Chondrocyte (in vitro differentiated cells): ENCODE measurements at regions not wholly inside any gene's neighbourhood (a gene's known extent, or its start where the extent isn't known, plus 50 kb on each side); places are given as distances from the start of the nearest gene placed in this dataset.

Experiments
- DNase-seq: peaks from one replicate; pipeline ENCODE4 v3.0.0; 2021; ENCODE audit warnings: mixed read lengths, low spot score
- H3K27ac Mint-ChIP-seq: one replicate; pipeline ENCODE4 v1.8.0; 2021; ENCODE audit warnings: mild to moderate bottlenecking, moderate library complexity, mixed read lengths; ENCODE audit not compliant: unreplicated experiment
- H3K27me3 Mint-ChIP-seq: 2 replicates; pipeline ENCODE4 v1.8.0; 2021; ENCODE audit warnings: low read depth, mixed read lengths
- H3K36me3 Mint-ChIP-seq: 2 replicates; pipeline ENCODE4 v1.8.0; 2021; ENCODE audit warnings: low read depth, mixed read lengths
- H3K4me1 Mint-ChIP-seq: 2 replicates; pipeline ENCODE4 v1.8.0; 2021; ENCODE audit warnings: low read depth, mild to moderate bottlenecking, mixed read lengths
- H3K4me3 Mint-ChIP-seq: one replicate; pipeline ENCODE4 v1.8.0; 2021; ENCODE audit warnings: mild to moderate bottlenecking, moderate library complexity, mixed read lengths; ENCODE audit not compliant: unreplicated experiment
- H3K9me3 Mint-ChIP-seq: 2 replicates; pipeline ENCODE4 v1.8.0; 2021; ENCODE audit warnings: low read depth, mixed read lengths
- TF ChIP-seq, protein P1 (sequence below): fragments of 200-600 bp; sonication (generic); IDR thresholded peaks from 2 replicates; pipeline ENCODE4 v1.5.0; 2021; ENCODE audit warnings: antibody characterized with exemption, mild to moderate bottlenecking, moderate library complexity

DNA sequence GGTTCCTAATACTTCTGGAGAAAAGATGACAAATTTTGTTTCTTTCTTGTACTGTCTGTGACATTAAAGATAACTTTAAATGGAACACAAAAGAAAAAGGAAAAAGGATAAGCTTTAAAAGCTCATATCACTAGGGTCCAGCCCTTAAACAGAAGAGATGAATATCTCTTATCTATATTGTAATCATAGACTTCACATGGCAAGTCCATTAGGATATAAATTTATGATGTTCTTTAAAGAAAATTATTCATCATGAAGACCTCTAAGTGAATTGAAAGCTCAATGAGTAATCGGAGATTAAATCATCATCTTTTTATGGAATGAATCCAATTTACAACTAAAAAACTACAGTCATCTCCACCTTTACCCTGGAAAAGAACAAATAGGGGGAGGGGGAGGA, 111.6 kb upstream of the SATB2 start:
- no peaks in the 10 kb centered on the region for H3K36me3 Mint-ChIP-seq
- DNase-seq = no peak
- H3K9me3 Mint-ChIP-seq = no peaks in the 10 kb centered on the region
- no peak overlapping the region for H3K4me3 Mint-ChIP-seq
- H3K27me3 Mint-ChIP-seq = peaks cover 8% of the 10 kb centered on the region
- H3K4me1 Mint-ChIP-seq = no peaks in the 10 kb centered on the region
- TF ChIP-seq, protein P1, sequence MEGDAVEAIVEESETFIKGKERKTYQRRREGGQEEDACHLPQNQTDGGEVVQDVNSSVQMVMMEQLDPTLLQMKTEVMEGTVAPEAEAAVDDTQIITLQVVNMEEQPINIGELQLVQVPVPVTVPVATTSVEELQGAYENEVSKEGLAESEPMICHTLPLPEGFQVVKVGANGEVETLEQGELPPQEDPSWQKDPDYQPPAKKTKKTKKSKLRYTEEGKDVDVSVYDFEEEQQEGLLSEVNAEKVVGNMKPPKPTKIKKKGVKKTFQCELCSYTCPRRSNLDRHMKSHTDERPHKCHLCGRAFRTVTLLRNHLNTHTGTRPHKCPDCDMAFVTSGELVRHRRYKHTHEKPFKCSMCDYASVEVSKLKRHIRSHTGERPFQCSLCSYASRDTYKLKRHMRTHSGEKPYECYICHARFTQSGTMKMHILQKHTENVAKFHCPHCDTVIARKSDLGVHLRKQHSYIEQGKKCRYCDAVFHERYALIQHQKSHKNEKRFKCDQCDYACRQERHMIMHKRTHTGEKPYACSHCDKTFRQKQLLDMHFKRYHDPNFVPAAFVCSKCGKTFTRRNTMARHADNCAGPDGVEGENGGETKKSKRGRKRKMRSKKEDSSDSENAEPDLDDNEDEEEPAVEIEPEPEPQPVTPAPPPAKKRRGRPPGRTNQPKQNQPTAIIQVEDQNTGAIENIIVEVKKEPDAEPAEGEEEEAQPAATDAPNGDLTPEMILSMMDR = no peak
- H3K27ac Mint-ChIP-seq = no peak overlapping the region

DNA sequence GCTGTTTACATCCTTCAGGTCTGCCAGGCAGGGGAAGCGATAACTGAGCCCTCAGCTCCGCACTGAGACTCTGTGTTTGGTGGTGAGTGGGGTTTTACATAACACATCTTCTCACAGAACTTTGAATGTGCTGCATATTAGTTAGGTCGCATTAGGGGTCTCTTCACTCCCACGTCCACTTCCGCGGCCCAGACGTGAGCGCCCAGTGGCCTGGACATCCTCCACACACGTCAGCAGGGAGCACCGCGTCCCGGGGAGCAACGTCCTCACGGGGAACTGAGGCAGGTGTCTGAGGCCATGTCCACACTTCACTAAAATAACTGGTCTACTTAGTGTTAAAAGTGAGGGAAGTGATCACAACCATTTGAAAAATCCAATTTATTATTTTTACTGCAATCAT, 100.4 kb upstream of the SATB2 start:
- DNase-seq = no peak
- Mint-ChIP-seq H3K9me3 (peaks cover 10% of the 10 kb centered on the region), H3K4me1 (no peaks in the 10 kb centered on the region), H3K4me3 (no peak overlapping the region), H3K27ac (no peak overlapping the region), H3K27me3 (no peaks in the 10 kb centered on the region), H3K36me3 (no peaks in the 10 kb centered on the region)
- TF ChIP-seq, protein P1 = no peak

DNA sequence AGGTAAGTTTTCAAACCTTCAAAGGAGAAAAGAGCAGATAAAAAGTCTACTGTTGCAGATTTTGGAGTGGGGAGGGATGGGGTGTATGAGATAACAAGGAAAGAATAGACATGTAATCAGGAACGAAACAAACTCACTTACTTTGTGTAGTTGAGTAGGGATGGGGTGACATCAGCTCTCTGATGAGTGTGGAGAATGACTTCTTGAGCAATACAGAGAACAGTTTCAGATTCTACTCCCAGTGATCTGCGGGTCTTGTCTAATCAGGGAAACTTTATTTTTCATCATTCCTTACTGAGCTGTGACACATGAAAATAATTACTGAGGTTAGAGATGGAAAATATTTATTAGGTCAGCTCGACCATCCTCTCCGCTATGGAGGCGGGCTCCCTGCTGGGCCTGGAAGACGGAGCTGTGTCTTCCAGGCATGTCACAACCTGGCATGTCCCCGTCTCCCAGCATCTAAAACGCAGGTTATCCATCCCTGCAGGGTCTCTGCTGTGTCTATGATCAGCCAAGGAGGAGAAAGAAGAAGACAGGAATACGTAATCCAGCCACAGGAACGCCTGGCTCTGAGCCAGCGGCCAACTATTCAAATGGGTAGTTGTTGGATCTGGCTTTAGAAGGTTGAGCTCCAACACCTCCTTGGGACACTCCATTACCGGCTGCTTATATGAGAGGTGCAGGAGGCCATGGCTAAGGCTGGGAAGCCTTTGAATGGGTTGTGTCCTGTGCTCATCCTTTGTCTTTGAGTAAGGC, 99.0 kb upstream of the SATB2 start:
- H3K9me3 Mint-ChIP-seq = peaks cover 2% of the 10 kb centered on the region
- H3K27ac Mint-ChIP-seq = no peak overlapping the region
- no peaks in the 10 kb centered on the region for H3K4me1 Mint-ChIP-seq
- H3K36me3 Mint-ChIP-seq = no peaks in the 10 kb centered on the region
- no peak overlapping the region for H3K4me3 Mint-ChIP-seq
- TF ChIP-seq, protein P1 = no peak
- DNase-seq = no peak
- no peaks in the 10 kb centered on the region for H3K27me3 Mint-ChIP-seq

DNA sequence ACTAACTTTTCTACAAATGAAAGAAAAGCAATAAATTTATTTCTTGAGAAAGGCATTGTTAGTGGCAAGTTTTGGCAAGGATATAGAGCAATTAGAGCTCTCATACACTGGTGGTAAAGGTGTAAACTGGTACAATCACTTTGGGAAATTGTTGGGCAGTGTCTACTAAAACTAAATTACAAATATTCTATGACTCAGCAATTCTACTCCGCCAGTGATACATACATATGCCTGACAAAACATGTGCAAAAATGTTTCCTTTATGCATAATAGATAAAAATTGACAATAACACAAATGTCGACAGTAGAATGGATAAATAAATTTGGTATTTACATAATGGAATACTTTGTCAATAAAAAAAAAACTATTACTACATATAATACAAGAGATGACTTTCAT, 96.3 kb upstream of the SATB2 start:
- Mint-ChIP-seq H3K9me3 (peaks cover 2% of the 10 kb centered on the region), H3K4me3 (no peak overlapping the region), H3K27me3 (no peaks in the 10 kb centered on the region), H3K27ac (no peak overlapping the region), H3K4me1 (no peaks in the 10 kb centered on the region), H3K36me3 (no peaks in the 10 kb centered on the region)
- no peak for DNase-seq
- TF ChIP-seq, protein P1 = no peak

DNA sequence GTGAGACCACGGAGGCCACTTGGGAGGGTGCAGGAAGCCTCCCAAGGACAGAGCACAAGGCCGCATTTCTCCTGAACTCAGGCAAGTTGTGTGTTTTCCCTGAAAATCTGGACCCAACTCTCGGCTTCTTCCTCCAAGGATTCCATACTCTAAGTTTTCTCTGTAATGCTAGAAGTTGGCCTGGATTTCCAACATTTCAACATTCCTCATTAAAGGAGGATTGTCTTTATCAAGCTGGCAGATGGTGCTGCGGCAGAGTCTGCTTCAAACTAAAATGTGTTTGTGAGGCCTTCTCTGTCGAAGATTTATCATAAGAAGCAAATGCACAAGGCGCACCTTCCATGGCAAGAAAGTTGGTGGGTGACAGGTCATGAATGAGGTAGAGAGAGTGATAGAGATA, 94.4 kb upstream of the SATB2 start:
- Mint-ChIP-seq H3K9me3 (peaks cover 2% of the 10 kb centered on the region), H3K27ac (no peak overlapping the region), H3K4me3 (no peak overlapping the region), H3K36me3 (no peaks in the 10 kb centered on the region), H3K27me3 (no peaks in the 10 kb centered on the region), H3K4me1 (no peaks in the 10 kb centered on the region)
- TF ChIP-seq, protein P1 = no peak
- DNase-seq = no peak
